HCT116 (cell line): ENCODE measurements at regions not wholly inside any gene's neighbourhood (a gene's known extent, or its start where the extent isn't known, plus 50 kb on each side); places are given as distances from the start of the nearest gene placed in this dataset.

ENCODE experiments used
- ATAC-seq: fragments of 200-7000 bp; cut with Tn5 transposase; 2 replicates; pipeline ENCODE4 v1.9.1; 2020; ENCODE audit warnings: mild to moderate bottlenecking, moderate library complexity
- BruUV-seq: library from RNA; stranded (reverse); fragments of 400-500 nt; replicated peaks from 2 replicates; lab custom pipeline; 2021; lab: Mats Ljungman, UMichigan
- CTCF ChIA-PET: fragments of 300-600 bp; sonication (Branson Sonifier 250); formaldehyde crosslinking; loops from one replicate; lab custom pipeline; 2021; ENCODE audit warnings: antibody characterized with exemption; lab: Charles Lee
- POLR2A ChIA-PET: fragments of 300-600, 350-600 bp; sonication (Branson Sonifier 250); formaldehyde crosslinking; loops from one replicate; lab custom pipeline; 2021; ENCODE audit warnings: antibody characterized with exemption; lab: Charles Lee
- RAD21 ChIA-PET, 2 experiments: fragments of 300-600 bp; sonication (Branson Sonifier 250); formaldehyde crosslinking; loops; one replicate each; lab custom pipeline; 2023; ENCODE audit warnings: low total read pairs in 2 of 2; ENCODE audit not compliant: uncharacterized antibody in 2 of 2, unreplicated experiment in 2 of 2, low non-redundant PET in 1 of 2; lab: Charles Lee
- DNase-seq: peaks from one replicate; pipeline ENCODE4 v3.0.0-alpha.2; 2010; ENCODE audit warnings: low read depth, low spot score
- H2AFZ ChIP-seq: fragments of 200-600 bp; shearing (Covaris generic), sonication (generic); 2 replicates; pipeline ENCODE4 v1.6.1; 2017; ENCODE audit warnings: low read depth, mixed run types, mixed read lengths, antibody characterized with exemption, low read length; ENCODE audit not compliant: poor library complexity, severe bottlenecking
- H3K27ac ChIP-seq: 2 replicates; pipeline ENCODE4 v1.5.1; 2012; ENCODE audit warnings: low read depth, low read length
- H3K27me3 ChIP-seq: fragments of 200-600 bp; sonication (generic); 2 replicates; pipeline ENCODE4 v1.6.1; 2016; ENCODE audit warnings: mixed run types, low read length, mixed read lengths; ENCODE audit not compliant: insufficient read depth
- H3K36me3 ChIP-seq, 2 experiments: fragments of 200-500 bp in 1 of 2; fragments of 200-600 bp in 1 of 2; sonication (Bioruptor generic) in 1 of 2; sonication (generic) in 1 of 2; 2 replicates each; pipeline versions ENCODE4 v1.5.1 to v1.6.1; 2014 to 2016; ENCODE audit warnings: low read length in 2 of 2, inconsistent platforms in 1 of 2, mixed read lengths in 1 of 2, mixed run types in 1 of 2; ENCODE audit not compliant: insufficient read depth in 2 of 2, control insufficient read depth in 1 of 2
- H3K4me1 ChIP-seq, 2 experiments: fragments of 200-600 bp in 1 of 2; sonication (generic) in 1 of 2; 2 replicates each; pipeline versions ENCODE4 v1.5.1 to v1.6.1; 2012 to 2017; ENCODE audit warnings: low read length in 2 of 2, inconsistent platforms in 1 of 2, mild to moderate bottlenecking in 1 of 2, mixed read lengths in 1 of 2, mixed run types in 1 of 2, moderate library complexity in 1 of 2; ENCODE audit not compliant: insufficient read depth in 2 of 2, control insufficient read depth in 1 of 2
- H3K4me2 ChIP-seq: fragments of 200-600 bp; sonication (generic); 2 replicates; pipeline ENCODE4 v1.6.1; 2017; ENCODE audit warnings: mixed run types, low read length, mixed read lengths
- H3K4me3 ChIP-seq, 2 experiments: fragments of 200-600 bp in 1 of 2; sonication (generic) in 1 of 2; replicated peaks in 1 of 2; 2 replicates each; pipeline ENCODE4 v1.5.1; 2011 to 2016; ENCODE audit warnings: low read length in 2 of 2, control low read depth in 1 of 2, low read depth in 1 of 2, mild to moderate bottlenecking in 1 of 2, mixed read lengths in 1 of 2, mixed run types in 1 of 2
- H3K79me2 ChIP-seq: fragments of 200-600 bp; sonication (generic); 2 replicates; pipeline ENCODE4 v1.6.1; 2017; ENCODE audit warnings: mild to moderate bottlenecking, mixed run types, low read length, moderate library complexity, mixed read lengths; ENCODE audit not compliant: insufficient read depth
- H3K9ac ChIP-seq: fragments of 200-600 bp; sonication (generic); 2 replicates; pipeline ENCODE4 v1.6.1; 2016; ENCODE audit warnings: low read length, mixed read lengths
- H3K9me2 ChIP-seq: fragments of 200-600 bp; sonication (generic), shearing (Covaris generic); 2 replicates; pipeline ENCODE4 v1.6.1; 2017; ENCODE audit warnings: mixed run types, mild to moderate bottlenecking, moderate library complexity; ENCODE audit not compliant: insufficient read depth
- H3K9me3 ChIP-seq, 2 experiments: fragments of 200-500 bp in 1 of 2; fragments of 200-600 bp in 1 of 2; sonication (Bioruptor generic) in 1 of 2; sonication (generic) in 1 of 2; 2 replicates each; pipeline ENCODE4 v1.6.1; 2014 to 2017; ENCODE audit warnings: low read length in 2 of 2, mixed read lengths in 2 of 2, inconsistent platforms in 1 of 2, low read depth in 1 of 2, mild to moderate bottlenecking in 1 of 2, mixed run types in 1 of 2, moderate library complexity in 1 of 2; ENCODE audit not compliant: control insufficient read depth in 1 of 2, insufficient read depth in 1 of 2
- H4K20me1 ChIP-seq: fragments of 200-600 bp; sonication (generic), shearing (Covaris generic); 2 replicates; pipeline ENCODE4 v1.6.1; 2017; ENCODE audit warnings: mixed run types, mild to moderate bottlenecking, moderate library complexity; ENCODE audit not compliant: insufficient read depth
- CBX3 ChIP-seq: IDR thresholded peaks from 2 replicates; pipeline ENCODE4 v1.6.1; 2012; ENCODE audit warnings: low read depth
- FOSL1 ChIP-seq: IDR thresholded peaks from 2 replicates; pipeline ENCODE4 v1.6.1; 2012; ENCODE audit warnings: low read depth
- POLR2AphosphoS5 ChIP-seq: IDR thresholded peaks from 2 replicates; pipeline ENCODE4 v1.6.1; 2011; ENCODE audit warnings: mild to moderate bottlenecking, low read depth, low read length, moderate library complexity
- YY1 ChIP-seq: IDR thresholded peaks from 2 replicates; pipeline ENCODE4 v1.6.1; 2011; ENCODE audit warnings: low read length, low read depth, moderate library complexity, mild to moderate bottlenecking; ENCODE audit not compliant: insufficient replicate concordance; ENCODE audit errors: extremely low read depth
- intact Hi-C: fragments of 100-400 bp; cut with micrococcal nuclease; formaldehyde crosslinking; loops from 2 replicates; pipeline ENCODE4 v1.10.0; 2022
- TF ChIP-seq, protein P1 (sequence below): IDR thresholded peaks from 2 replicates; pipeline ENCODE4 v1.6.1; 2012

GRCh38 chr6:142685852-142686506 is 259.0 kb downstream of the HIVEP2 start:
- no peaks in the 10 kb centered on the region for H3K9me3 ChIP-seq
- H3K4me1 ChIP-seq, result no peaks in the 10 kb centered on the region
- no peak for TF ChIP-seq FOSL1
- TF ChIP-seq, protein P1, sequence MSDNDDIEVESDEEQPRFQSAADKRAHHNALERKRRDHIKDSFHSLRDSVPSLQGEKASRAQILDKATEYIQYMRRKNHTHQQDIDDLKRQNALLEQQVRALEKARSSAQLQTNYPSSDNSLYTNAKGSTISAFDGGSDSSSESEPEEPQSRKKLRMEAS, result no peak
- TF ChIP-seq, all 23 proteins: peak for 0
- no peak overlapping the region for H3K27ac ChIP-seq
- H4K20me1 ChIP-seq, result no peaks in the 10 kb centered on the region
- CTCF ChIA-PET, result interaction anchor here (1.7 kb wide), 1 partner anchor 211 kb away, joined by 5 read pairs; no protein-coding TSS in a partner anchor
- H3K4me3 ChIP-seq, result no peak overlapping the region
- no peak overlapping the region for H2AFZ ChIP-seq
- RAD21 ChIA-PET, result no interaction called here
- intact Hi-C loops, result no loop called here
- POLR2A ChIA-PET, result no interaction called here
- no peaks in the 10 kb centered on the region for H3K27me3 ChIP-seq
- no peaks in the 10 kb centered on the region for H3K79me2 ChIP-seq
- no peaks in the 10 kb centered on the region for H3K36me3 ChIP-seq
- H3K9me2 ChIP-seq, result no peaks in the 10 kb centered on the region
- no peak overlapping the region for H3K4me2 ChIP-seq
- no TSS peak for BruUV-seq
- DNase-seq (no peak), ATAC-seq (no peak)
- no peak overlapping the region for H3K9ac ChIP-seq

- no peak for DNase-seq
- intact Hi-C loops, result no loop called here
Observed at GRCh38 chr6:142686507-142686887, 258.5 kb downstream of the HIVEP2 start.

More at GRCh38 chr6:142686507-142686887, 258.5 kb downstream of the HIVEP2 start:
- Histone ChIP-seq H3K9me2 (no peaks in the 10 kb centered on the region), H4K20me1 (no peaks in the 10 kb centered on the region), H3K79me2 (no peaks in the 10 kb centered on the region), H3K9me3 (no peaks in the 10 kb centered on the region), H3K27me3 (no peaks in the 10 kb centered on the region), H2AFZ (no peak overlapping the region), H3K27ac (no peak overlapping the region), H3K9ac (no peak overlapping the region), H3K4me2 (no peak overlapping the region), H3K4me1 (no peaks in the 10 kb centered on the region), H3K36me3 (no peaks in the 10 kb centered on the region), H3K4me3 (no peak overlapping the region)
- no peak for ATAC-seq
- ChIA-PET CTCF (interaction anchor here (1.7 kb wide), 1 partner anchor 211 kb away, joined by 5 read pairs; no protein-coding TSS in a partner anchor), POLR2A (no interaction called here), RAD21 (no interaction called here)
- TF ChIP-seq YY1, result no peak
- TF ChIP-seq, protein P1, result no peak
- TF ChIP-seq CBX3, result no peak
- TF ChIP-seq POLR2AphosphoS5, result no peak
- no TSS peak for BruUV-seq
